NCI-H69 (cell line): ENCODE measurements at regions not wholly inside any gene's neighbourhood (a gene's known extent, or its start where the extent isn't known, plus 50 kb on each side); places are given as distances from the start of the nearest gene placed in this dataset.
"Not testable (repeated sequence)": the region's sequence is repeated elsewhere in the genome, so short reads cannot be mapped to it uniquely, and the experiment has no call there.

Experiments used
- DNase-seq: peaks from one replicate; lab custom pipeline; 2025; lab: John Stamatoyannopoulos, UW

GRCh38 chr5:101205065-101205464, 302.0 kb upstream of the ST8SIA4 start:
- not testable (repeated sequence) for DNase-seq

- DNase-seq: not testable (repeated sequence)
Measured at GRCh38 chr5:101180365-101180764, 277.3 kb upstream of the ST8SIA4 start.

GRCh38 chr5:101176605-101177004, 273.5 kb upstream of the ST8SIA4 start:
- DNase-seq: no peak

- DNase-seq: no peak
Measured at GRCh38 chr5:101174981-101175380, 271.9 kb upstream of the ST8SIA4 start.

- DNase-seq: no peak
Measured at GRCh38 chr5:101163088-101163487, 260.0 kb upstream of the ST8SIA4 start.

- no peak for DNase-seq
Measured at GRCh38 chr5:101160002-101160401, 256.9 kb upstream of the ST8SIA4 start.

GRCh38 chr5:101159006-101159405, 255.9 kb upstream of the ST8SIA4 start:
- DNase-seq: no peak

GRCh38 chr5:101153526-101153925, 250.4 kb upstream of the ST8SIA4 start:
- no peak for DNase-seq

GRCh38 chr5:101143526-101143925, 240.4 kb upstream of the ST8SIA4 start:
- no peak for DNase-seq

GRCh38 chr5:101142102-101142501, 239.0 kb upstream of the ST8SIA4 start:
- DNase-seq: no peak

- DNase-seq: no peak
Measured at GRCh38 chr5:101136454-101136853, 233.4 kb upstream of the ST8SIA4 start.

- no peak for DNase-seq
Measured at GRCh38 chr5:101123363-101123762, 220.3 kb upstream of the ST8SIA4 start.

- no peak for DNase-seq
Measured at GRCh38 chr5:101112645-101113044, 209.6 kb upstream of the ST8SIA4 start.

GRCh38 chr5:101103874-101104273, 200.8 kb upstream of the ST8SIA4 start:
- DNase-seq: no peak

GRCh38 chr5:101102506-101102905, 199.4 kb upstream of the ST8SIA4 start:
- DNase-seq: peak; percentile 11

GRCh38 chr5:101091902-101092301, 188.8 kb upstream of the ST8SIA4 start:
- DNase-seq: no peak

- no peak for DNase-seq
Measured at GRCh38 chr5:101084353-101084752, 181.3 kb upstream of the ST8SIA4 start.

GRCh38 chr5:101080462-101081240, 177.6 kb upstream of the ST8SIA4 start:
- DNase-seq: no peak

- no peak for DNase-seq
Measured at GRCh38 chr5:101068298-101068697, 165.2 kb upstream of the ST8SIA4 start.

GRCh38 chr5:101067429-101067828, 164.3 kb upstream of the ST8SIA4 start:
- DNase-seq: no peak

GRCh38 chr5:101062902-101063301, 159.8 kb upstream of the ST8SIA4 start:
- no peak for DNase-seq

- no peak for DNase-seq
Measured at GRCh38 chr5:101047181-101047580, 144.1 kb upstream of the ST8SIA4 start.

- DNase-seq: no peak
Measured at GRCh38 chr5:101045689-101046088, 142.6 kb upstream of the ST8SIA4 start.

GRCh38 chr5:101040002-101040401, 136.9 kb upstream of the ST8SIA4 start:
- DNase-seq: not testable (repeated sequence)
